DMS53 treated with DMSO at 0.1 percent for 48 hours (cell line): ENCODE measurements at regions not wholly inside any gene's neighbourhood (a gene's known extent, or its start where the extent isn't known, plus 50 kb on each side); places are given as distances from the start of the nearest gene placed in this dataset.
"Not testable (repeated sequence)": the region's sequence is repeated elsewhere in the genome, so short reads cannot be mapped to it uniquely, and the experiment has no call there.

Experiments used
- DNase-seq: peaks from one replicate; lab custom pipeline; 2025; ENCODE audit not compliant: unreplicated experiment; lab: John Stamatoyannopoulos, UW

GRCh38 chr2:107688135-107688534, 138.6 kb upstream of the RGPD4 start:
- DNase-seq: no peak

- no peak for DNase-seq
These were observed 133.1 kb upstream of the RGPD4 start for GRCh38 chr2:107693604-107694003.

- DNase-seq: no peak
These were observed 132.0 kb upstream of the RGPD4 start for GRCh38 chr2:107694667-107695066.

- DNase-seq: no peak
These were observed 129.3 kb upstream of the RGPD4 start for GRCh38 chr2:107697385-107697784.

GRCh38 chr2:107698861-107699260, 127.8 kb upstream of the RGPD4 start:
- no peak for DNase-seq

- DNase-seq: no peak
These were observed 126.6 kb upstream of the RGPD4 start for GRCh38 chr2:107700073-107700472.

GRCh38 chr2:107711941-107712340, 114.8 kb upstream of the RGPD4 start:
- no peak for DNase-seq

- DNase-seq: peak; percentile 47
These were observed 113.8 kb upstream of the RGPD4 start for GRCh38 chr2:107712857-107713256.

- peak; percentile 94 for DNase-seq
These were observed 109.0 kb upstream of the RGPD4 start for GRCh38 chr2:107717661-107718060.

- no peak for DNase-seq
These were observed 107.6 kb upstream of the RGPD4 start for GRCh38 chr2:107719141-107719540.

- no peak for DNase-seq
These were observed 106.9 kb upstream of the RGPD4 start for GRCh38 chr2:107719836-107720235.

- no peak for DNase-seq
These were observed 105.5 kb upstream of the RGPD4 start for GRCh38 chr2:107721178-107721577.

- no peak for DNase-seq
These were observed 105.1 kb upstream of the RGPD4 start for GRCh38 chr2:107721586-107721985.

GRCh38 chr2:107725824-107726223, 100.9 kb upstream of the RGPD4 start:
- DNase-seq: not testable (repeated sequence)

GRCh38 chr2:107727318-107727717, 99.4 kb upstream of the RGPD4 start:
- no peak for DNase-seq

- DNase-seq: no peak
These were observed 98.1 kb upstream of the RGPD4 start for GRCh38 chr2:107728586-107728985.

GRCh38 chr2:107729440-107729839, 97.3 kb upstream of the RGPD4 start:
- no peak for DNase-seq

- DNase-seq: no peak
These were observed 95.8 kb upstream of the RGPD4 start for GRCh38 chr2:107730898-107731297.

- no peak for DNase-seq
These were observed 95.3 kb upstream of the RGPD4 start for GRCh38 chr2:107731435-107731834.

GRCh38 chr2:107735201-107735600, 91.5 kb upstream of the RGPD4 start:
- DNase-seq: no peak

GRCh38 chr2:107737756-107738155, 88.9 kb upstream of the RGPD4 start:
- DNase-seq: no peak

GRCh38 chr2:107738266-107738665, 88.4 kb upstream of the RGPD4 start:
- DNase-seq: no peak

GRCh38 chr2:107740300-107740699, 86.4 kb upstream of the RGPD4 start:
- DNase-seq: no peak

- no peak for DNase-seq
These were observed 84.1 kb upstream of the RGPD4 start for GRCh38 chr2:107742460-107743027.
